ENCODE measurements at regions not wholly inside any gene's neighbourhood (a gene's known extent, or its start where the extent isn't known, plus 50 kb on each side); places are given as distances from the start of the nearest gene placed in this dataset.

- Histone ChIP-seq H2BK15ac (ENCODE audit: low read length) (no peak overlapping the region), H2AFZ (ENCODE audit: low read length) (no peak overlapping the region), H4K5ac (ENCODE audit: insufficient read length, low read depth, low read length) (no peak overlapping the region), H4K91ac (replicated peaks; ENCODE audit: insufficient read length, low read length) (no peak overlapping the region), H3K23me2 (ENCODE audit: low read depth, low read length) (no peaks in the 10 kb centered on the region), H3K9ac (replicated peaks in 1 of 4; ENCODE audit: extremely low read depth in 1 of 4, low read depth in 3 of 4, low read length in 3 of 4) (no peak overlapping the region), H3K9me3 (ENCODE audit: insufficient read depth in 2 of 2, low read depth in 1 of 2, low read length in 1 of 2) (no peaks in the 10 kb centered on the region), H3K36me3 (ENCODE audit: control insufficient read depth in 2 of 4, insufficient read depth in 4 of 4, low read length in 3 of 4) (no peaks in the 10 kb centered on the region), H3K18ac (ENCODE audit: extremely low read depth, low read length) (no peak overlapping the region), H3K27ac (ENCODE audit: low read depth, low read length) (no peak overlapping the region), H3K23ac (ENCODE audit: insufficient read length) (no peak overlapping the region), H3K56ac (replicated peaks; ENCODE audit: insufficient read length, low read depth, low read length) (no peak overlapping the region), H3K14ac (ENCODE audit: insufficient read length) (no peak overlapping the region), H2AK5ac (ENCODE audit: low read depth, low read length) (no peak overlapping the region), H3K79me1 (ENCODE audit: low read depth, low read length) (no peaks in the 10 kb centered on the region), H3K79me2 (ENCODE audit: control insufficient read depth in 1 of 2, insufficient read depth in 2 of 2, low read length in 2 of 2) (no peaks in the 10 kb centered on the region), H2BK5ac (ENCODE audit: low read depth, low read length) (no peak overlapping the region), H3K4ac (replicated peaks; ENCODE audit: insufficient read length, low read depth, low read length) (no peak overlapping the region), H4K8ac (ENCODE audit: extremely low read depth, insufficient read depth, low read length) (no peak overlapping the region), H4K20me1 (replicated peaks in 1 of 2; ENCODE audit: control insufficient read depth in 1 of 2, insufficient read depth in 2 of 2, low read length in 2 of 2) (no peaks in the 10 kb centered on the region), H3K4me2 (ENCODE audit: insufficient read depth in 1 of 2, low read depth in 2 of 2, low read length in 2 of 2) (no peak overlapping the region), H2BK12ac (ENCODE audit: low read depth, low read length) (no peak overlapping the region), H3K4me3 (ENCODE audit: extremely low read depth in 1 of 4, insufficient read depth in 2 of 4, low read depth in 3 of 4, low read length in 4 of 4) (no peak overlapping the region), H2BK20ac (ENCODE audit: low read length) (no peak overlapping the region), H2BK120ac (replicated peaks; ENCODE audit: low read depth, low read length) (no peak overlapping the region), H3K27me3 (replicated peaks in 1 of 4; ENCODE audit: control insufficient read depth in 3 of 4, extremely low read depth in 1 of 4, insufficient read depth in 3 of 4, low read length in 3 of 4) (peaks cover 0 to 3% (median 0%) of the 10 kb centered on the region in 4 experiments; a peak in 2 of 7 replicates), H3K4me1 (replicated peaks in 1 of 4; ENCODE audit: control insufficient read depth in 3 of 4, insufficient read depth in 4 of 4, low read length in 3 of 4) (no peaks in the 10 kb centered on the region)
- no peak for FAIRE-seq
- CTCF ChIA-PET (ENCODE audit: partially characterized antibody): interaction anchor here (0.8 kb wide), 1 partner anchor 13 kb away, joined by 3 read pairs; no protein-coding TSS in a partner anchor
- DNase-seq (ENCODE audit: low read depth in 1 of 2, low spot score in 2 of 2): no peak
- POLR2A ChIA-PET (ENCODE audit: partially characterized antibody): no interaction called here
- WGBS, 2 experiments (ENCODE audit: extremely low coverage in 1 of 2, insufficient coverage in 1 of 2, insufficient read length in 1 of 2, insufficient replicate concordance in 2 of 2, low coverage in 1 of 2, low lambda C conversion rate in 2 of 2, missing lambda C conversion rate in 1 of 2): 68% methylated on average over 4 of the region's 4 CpGs; no CpG with 5 or more reads in 1 of the 2 experiments
- TF ChIP-seq GABPA (IDR thresholded peaks at IDR 0.05; ENCODE audit: borderline replicate concordance, insufficient read depth, low read length) (no peak), BACH1 (IDR thresholded peaks at IDR 0.05; ENCODE audit: low read length) (no peak), MAFK (IDR thresholded peaks at IDR 0.05; ENCODE audit: low read depth, low read length) (no peak), KDM1A (IDR thresholded peaks at IDR 0.05; ENCODE audit: borderline replicate concordance, low read length) (no peak), CBX8 (IDR thresholded peaks at IDR 0.05; ENCODE audit: borderline replicate concordance, low read depth, low read length) (no peak), SP4 (IDR thresholded peaks at IDR 0.05; ENCODE audit: low read length) (no peak), SIRT6 (IDR thresholded peaks at IDR 0.05; ENCODE audit: low read length) (no peak), CREB1 (IDR thresholded peaks at IDR 0.05) (no peak), HDAC2 (IDR thresholded peaks at IDR 0.05; ENCODE audit: borderline replicate concordance in 1 of 2, low read depth in 2 of 2, low read length in 2 of 2) (no peak), CBX5 (IDR thresholded peaks at IDR 0.05; ENCODE audit: low read depth, low read length) (no peak), CHD2 (IDR thresholded peaks at IDR 0.05; ENCODE audit: low read length) (no peak), POLR2AphosphoS5 (IDR thresholded peaks at IDR 0.05; ENCODE audit: low read depth, low read length) (no peak)
Measured at GRCh38 chr2:126988482-126988881, 89.8 kb downstream of the TEX51 start.

Data from H1 (cell line).